ENCODE measurements at regions not wholly inside any gene's neighbourhood (a gene's known extent, or its start where the extent isn't known, plus 50 kb on each side); places are given as distances from the start of the nearest gene placed in this dataset.

DNA sequence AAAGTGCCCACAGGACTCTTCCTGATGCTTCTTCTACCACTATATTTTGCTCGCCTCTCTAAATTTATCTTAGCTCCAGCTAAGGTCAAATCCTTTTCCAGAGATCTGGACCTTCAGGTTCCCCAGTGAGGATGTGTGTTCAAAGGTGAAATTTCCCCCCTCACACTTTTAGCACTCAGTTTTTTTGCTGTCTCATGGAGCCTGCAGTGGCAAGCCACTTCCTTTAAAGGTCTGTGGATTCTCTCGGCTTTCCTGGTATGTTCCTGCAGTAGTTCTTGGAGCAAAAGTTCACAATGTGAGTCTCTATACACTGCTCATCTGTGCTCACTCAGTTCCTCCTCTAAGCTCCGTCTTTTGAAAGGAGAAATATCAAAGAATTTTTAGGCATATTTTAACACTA, 181.4 kb downstream of the LURAP1L start:
- TF ChIP-seq, protein P1, sequence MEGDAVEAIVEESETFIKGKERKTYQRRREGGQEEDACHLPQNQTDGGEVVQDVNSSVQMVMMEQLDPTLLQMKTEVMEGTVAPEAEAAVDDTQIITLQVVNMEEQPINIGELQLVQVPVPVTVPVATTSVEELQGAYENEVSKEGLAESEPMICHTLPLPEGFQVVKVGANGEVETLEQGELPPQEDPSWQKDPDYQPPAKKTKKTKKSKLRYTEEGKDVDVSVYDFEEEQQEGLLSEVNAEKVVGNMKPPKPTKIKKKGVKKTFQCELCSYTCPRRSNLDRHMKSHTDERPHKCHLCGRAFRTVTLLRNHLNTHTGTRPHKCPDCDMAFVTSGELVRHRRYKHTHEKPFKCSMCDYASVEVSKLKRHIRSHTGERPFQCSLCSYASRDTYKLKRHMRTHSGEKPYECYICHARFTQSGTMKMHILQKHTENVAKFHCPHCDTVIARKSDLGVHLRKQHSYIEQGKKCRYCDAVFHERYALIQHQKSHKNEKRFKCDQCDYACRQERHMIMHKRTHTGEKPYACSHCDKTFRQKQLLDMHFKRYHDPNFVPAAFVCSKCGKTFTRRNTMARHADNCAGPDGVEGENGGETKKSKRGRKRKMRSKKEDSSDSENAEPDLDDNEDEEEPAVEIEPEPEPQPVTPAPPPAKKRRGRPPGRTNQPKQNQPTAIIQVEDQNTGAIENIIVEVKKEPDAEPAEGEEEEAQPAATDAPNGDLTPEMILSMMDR (IDR thresholded peaks at IDR 0.05), result no peak
- TF ChIP-seq EP300 (IDR thresholded peaks at IDR 0.05; ENCODE audit: low read depth), result no peak
- no peak for TF ChIP-seq POLR2A (IDR thresholded peaks at IDR 0.05)
